Left ventricle myocardium inferior (tissue), 1 donor: ENCODE measurements at regions not wholly inside any gene's neighbourhood (a gene's known extent, or its start where the extent isn't known, plus 50 kb on each side); places are given as distances from the start of the nearest gene placed in this dataset.

Experiments
- DNase-seq: peaks from one replicate; pipeline ENCODE4 v3.0.0-alpha.2; 2020
- H3K27ac ChIP-seq: fragments of 200-600 bp; replicated peaks from 2 replicates; pipeline ENCODE4 v1.8.0; 2021
- H3K27me3 ChIP-seq: fragments of 200-600 bp; 2 replicates; pipeline ENCODE4 v1.8.0; 2021; ENCODE audit warnings: low read depth
- H3K36me3 ChIP-seq: fragments of 200-600 bp; 2 replicates; pipeline ENCODE4 v1.8.0; 2021
- H3K4me1 ChIP-seq: fragments of 200-600 bp; 2 replicates; pipeline ENCODE4 v1.8.0; 2021
- H3K4me3 ChIP-seq: fragments of 200-600 bp; 2 replicates; pipeline ENCODE4 v1.8.0; 2021; ENCODE audit warnings: mild to moderate bottlenecking, moderate library complexity
- H3K9me3 ChIP-seq: fragments of 200-600 bp; replicated peaks from 2 replicates; pipeline ENCODE4 v1.8.0; 2021
- CTCF ChIP-seq: fragments of 200-600 bp; IDR thresholded peaks from 2 replicates; pipeline ENCODE4 v1.8.0; 2021; ENCODE audit warnings: antibody characterized with exemption, mild to moderate bottlenecking, borderline replicate concordance
- intact Hi-C: fragments of 100-400 bp; cut with micrococcal nuclease; formaldehyde crosslinking; loops from one replicate; pipeline ENCODE4 v1.11.0; 2022
- donor health status: DM: no; HTN: yes; CAD: no; lungs with severe emphysema.

DNA sequence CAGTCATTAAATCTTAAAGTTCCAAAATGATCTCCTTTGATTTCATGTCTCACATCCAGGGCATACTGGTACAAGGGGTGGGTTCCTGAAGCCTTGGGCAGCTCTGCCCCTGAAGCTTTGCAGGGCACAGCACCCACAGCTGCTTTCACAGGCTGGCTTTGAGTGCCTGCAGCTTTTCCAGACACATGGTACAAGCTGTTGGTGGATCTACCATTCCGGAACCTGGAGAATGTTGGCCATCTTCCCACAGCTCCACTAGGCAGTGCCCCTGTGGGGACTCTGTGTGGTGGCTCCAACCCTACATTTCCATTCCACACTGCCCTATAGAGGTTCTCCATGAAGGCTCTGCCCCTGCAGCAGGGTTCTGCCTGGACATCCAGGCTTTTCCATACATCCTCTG is 211.1 kb upstream of the THBS1 start:
- H3K36me3 ChIP-seq, result no peaks in the 10 kb centered on the region
- H3K27me3 ChIP-seq, result no peaks in the 10 kb centered on the region
- H3K4me1 ChIP-seq, result no peaks in the 10 kb centered on the region
- no peak overlapping the region for H3K4me3 ChIP-seq
- DNase-seq, result no peak
- H3K9me3 ChIP-seq, result peaks cover 28% of the 10 kb centered on the region
- TF ChIP-seq CTCF, result no peak
- intact Hi-C loops, result no loop called here
- no peak overlapping the region for H3K27ac ChIP-seq

GRCh38 chr15:39376371-39376909 is 204.4 kb upstream of the THBS1 start:
- H3K4me3 ChIP-seq, result no peak overlapping the region
- no peak for DNase-seq
- H3K9me3 ChIP-seq, result peaks cover 10% of the 10 kb centered on the region
- no peaks in the 10 kb centered on the region for H3K4me1 ChIP-seq
- no peak for TF ChIP-seq CTCF
- intact Hi-C loops, result no loop called here
- H3K27ac ChIP-seq, result no peak overlapping the region
- no peaks in the 10 kb centered on the region for H3K27me3 ChIP-seq
- H3K36me3 ChIP-seq, result no peaks in the 10 kb centered on the region

DNA sequence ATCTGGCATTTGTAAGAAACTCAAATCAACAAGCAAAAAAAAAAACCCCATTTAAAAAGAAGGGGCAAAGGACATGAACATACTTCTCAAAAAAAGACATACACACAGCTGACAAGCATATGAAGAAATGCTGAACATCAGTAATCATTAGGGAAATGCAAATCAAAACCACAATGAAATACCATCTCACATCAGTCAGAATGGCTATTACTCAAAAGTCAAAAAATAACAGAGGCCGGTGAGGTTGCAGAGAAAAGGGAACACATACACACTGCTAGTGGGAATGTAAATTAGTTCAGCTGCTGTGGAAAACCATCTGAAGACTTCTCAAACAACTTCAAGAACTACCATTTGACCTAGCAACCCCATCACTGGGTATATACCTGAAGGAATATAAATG is 199.4 kb upstream of the THBS1 start:
- Histone ChIP-seq H3K4me1 (no peaks in the 10 kb centered on the region), H3K27me3 (no peaks in the 10 kb centered on the region), H3K36me3 (no peaks in the 10 kb centered on the region), H3K9me3 (no peaks in the 10 kb centered on the region), H3K4me3 (no peak overlapping the region), H3K27ac (no peak overlapping the region)
- no peak for TF ChIP-seq CTCF
- intact Hi-C loops, result no loop called here
- no peak for DNase-seq

GRCh38 chr15:39388118-39388517 is 192.8 kb upstream of the THBS1 start:
- no peaks in the 10 kb centered on the region for H3K36me3 ChIP-seq
- H3K4me1 ChIP-seq, result no peaks in the 10 kb centered on the region
- no peaks in the 10 kb centered on the region for H3K9me3 ChIP-seq
- no peak overlapping the region for H3K27ac ChIP-seq
- TF ChIP-seq CTCF, result no peak
- no peaks in the 10 kb centered on the region for H3K27me3 ChIP-seq
- intact Hi-C loops, result no loop called here
- no peak for DNase-seq
- H3K4me3 ChIP-seq, result no peak overlapping the region

DNA sequence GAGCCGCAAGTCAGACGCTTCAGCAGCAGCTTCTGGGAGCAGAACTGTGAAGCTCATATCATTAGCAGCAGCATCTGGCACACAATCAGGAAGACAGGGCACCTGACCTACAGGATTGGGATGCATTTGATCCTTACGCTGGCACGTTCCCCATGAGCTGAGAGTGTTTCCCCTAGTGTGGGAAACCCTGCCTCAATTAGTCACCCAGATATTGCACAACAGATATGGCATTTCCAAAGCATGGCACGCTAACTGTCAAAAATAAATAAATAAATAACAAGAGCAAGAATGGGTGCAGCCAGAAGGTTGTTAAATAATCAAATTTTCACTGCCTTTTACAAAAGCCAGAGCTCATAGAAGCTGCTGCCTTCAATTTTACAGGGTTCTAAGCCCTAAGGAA is 189.6 kb upstream of the THBS1 start:
- H3K27me3 ChIP-seq, result no peaks in the 10 kb centered on the region
- intact Hi-C loops, result no loop called here
- no peak for TF ChIP-seq CTCF
- no peak overlapping the region for H3K27ac ChIP-seq
- H3K4me3 ChIP-seq, result no peak overlapping the region
- no peaks in the 10 kb centered on the region for H3K36me3 ChIP-seq
- DNase-seq, result no peak
- H3K4me1 ChIP-seq, result no peaks in the 10 kb centered on the region
- no peaks in the 10 kb centered on the region for H3K9me3 ChIP-seq

- no peak for TF ChIP-seq CTCF
- intact Hi-C loops, result no loop called here
- no peak for DNase-seq
- Histone ChIP-seq H3K36me3 (no peaks in the 10 kb centered on the region), H3K27me3 (no peaks in the 10 kb centered on the region), H3K4me1 (no peaks in the 10 kb centered on the region), H3K4me3 (no peak overlapping the region), H3K27ac (no peak overlapping the region), H3K9me3 (no peaks in the 10 kb centered on the region)
Measured at GRCh38 chr15:39392469-39393047, 188.3 kb upstream of the THBS1 start.
